HuH-7 (cell line): ENCODE measurements at regions not wholly inside any gene's neighbourhood (a gene's known extent, or its start where the extent isn't known, plus 50 kb on each side); places are given as distances from the start of the nearest gene placed in this dataset.

ENCODE experiments used
- DNase-seq: peaks from one replicate; pipeline ENCODE4 v3.0.0; 2011; ENCODE audit warnings: low spot score

DNA sequence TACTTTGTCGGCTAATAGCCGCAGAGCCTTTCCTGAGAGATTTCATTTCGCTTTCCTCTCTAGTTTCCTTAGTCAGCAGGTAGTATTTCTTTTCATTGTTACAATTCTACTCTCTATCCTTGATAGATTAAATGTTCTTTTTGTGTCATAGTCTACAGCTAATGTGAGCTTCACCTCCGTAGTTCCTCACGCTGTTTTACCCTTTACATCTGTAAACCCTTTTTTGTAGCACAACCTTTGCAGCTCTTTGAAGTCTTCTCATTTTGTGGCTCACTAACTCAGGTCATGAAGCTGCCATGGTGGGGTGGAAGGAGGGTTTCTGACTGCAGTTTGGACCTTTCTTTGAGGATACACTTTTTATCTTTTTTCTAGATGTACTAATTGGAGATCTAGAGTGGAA is 1008.8 kb upstream of the PABPC4L start:
- DNase-seq = no peak

GRCh38 chr4:135207531-135207930 is 1005.9 kb upstream of the PABPC4L start:
- DNase-seq = no peak

DNA sequence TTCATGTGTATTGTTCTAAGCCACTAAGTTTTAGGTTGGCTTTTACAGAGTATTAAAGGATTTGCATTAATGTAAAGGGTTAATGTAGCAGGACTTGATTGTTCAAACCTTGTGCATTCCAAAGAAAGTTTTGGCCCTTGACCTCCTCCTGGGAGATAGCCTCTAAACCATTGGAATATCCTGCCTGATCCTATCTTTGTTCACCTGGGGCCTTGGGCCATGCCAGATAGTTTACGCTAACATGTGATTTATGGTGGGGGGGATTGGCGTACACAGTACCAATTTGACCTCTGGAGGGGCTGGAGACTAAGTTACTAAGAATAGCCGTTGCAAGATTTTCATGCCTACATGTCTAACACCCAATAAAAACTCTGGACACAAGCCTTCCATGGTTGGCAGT is 1002.7 kb upstream of the PABPC4L start:
- no peak for DNase-seq

GRCh38 chr4:135201081-135201480 is 999.5 kb upstream of the PABPC4L start:
- no peak for DNase-seq

- no peak for DNase-seq
Measured at GRCh38 chr4:135197641-135198040, 996.1 kb upstream of the PABPC4L start.

DNA sequence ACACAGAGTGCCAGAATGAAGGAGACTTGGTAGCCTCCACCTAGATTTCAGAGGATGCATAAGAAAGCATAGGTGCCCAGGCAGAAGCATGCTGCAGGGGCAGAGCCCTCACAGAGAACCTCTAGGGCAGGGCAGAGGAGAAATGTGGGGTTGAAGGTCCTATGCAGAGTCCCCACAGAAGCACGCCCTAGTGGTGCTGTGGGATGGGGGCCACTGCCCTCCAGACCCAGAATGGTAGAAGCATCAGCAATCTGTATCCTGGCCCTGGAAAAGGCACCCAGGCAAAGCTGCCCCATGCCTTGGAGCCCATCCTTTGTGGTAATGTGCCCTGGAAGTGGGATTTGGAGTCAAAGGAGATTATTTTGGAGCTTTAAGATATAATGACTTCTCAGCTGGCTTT is 992.9 kb upstream of the PABPC4L start:
- no peak for DNase-seq

- DNase-seq = no peak
Measured at GRCh38 chr4:135192751-135193535, 991.4 kb upstream of the PABPC4L start.

- no peak for DNase-seq
Measured at GRCh38 chr4:135191596-135191995, 990.0 kb upstream of the PABPC4L start.

DNA sequence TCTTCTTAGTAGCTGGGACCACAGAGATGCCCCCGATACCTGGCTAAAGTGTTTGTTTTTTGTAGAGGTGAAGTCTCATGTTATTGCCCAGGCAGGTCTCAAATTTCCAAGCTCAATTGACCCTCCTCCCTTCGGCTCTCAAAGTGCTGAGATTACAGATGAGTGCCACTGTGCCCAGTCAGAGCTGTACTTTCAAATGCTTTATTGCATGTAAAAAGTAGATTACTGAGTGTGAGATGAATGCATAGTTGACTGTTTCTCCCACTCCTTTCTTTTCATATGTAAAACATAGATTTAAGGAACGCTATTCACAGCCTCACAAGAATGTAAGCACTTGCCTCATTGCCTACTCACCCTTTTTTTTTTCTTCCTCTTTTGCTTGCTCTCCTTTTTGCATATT is 984.4 kb upstream of the PABPC4L start:
- DNase-seq = no peak

GRCh38 chr4:135185256-135185655 is 983.7 kb upstream of the PABPC4L start:
- no peak for DNase-seq

GRCh38 chr4:135184715-135185114 is 983.1 kb upstream of the PABPC4L start:
- DNase-seq = no peak

DNA sequence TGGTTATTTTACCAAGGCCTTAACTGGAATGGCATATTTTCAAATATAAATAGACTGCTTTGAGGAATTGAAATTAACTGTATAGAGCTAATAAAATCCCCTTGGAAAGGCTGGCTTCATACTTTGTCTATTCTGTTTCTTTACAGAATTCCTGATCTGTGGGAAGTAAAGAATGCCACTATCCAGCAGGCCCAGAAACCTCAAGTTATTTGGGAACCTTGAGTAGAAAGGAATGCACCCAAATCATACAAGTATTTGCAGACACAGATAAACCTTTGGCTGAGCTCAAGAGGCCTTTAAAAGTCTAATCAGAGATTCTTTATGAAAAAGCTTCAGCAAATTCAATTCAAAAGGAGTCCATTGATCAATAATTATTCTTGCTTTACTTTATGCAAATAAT is 975.7 kb upstream of the PABPC4L start:
- DNase-seq = no peak

- no peak for DNase-seq
Measured at GRCh38 chr4:135166661-135167060, 965.1 kb upstream of the PABPC4L start.

- no peak for DNase-seq
Measured at GRCh38 chr4:135164601-135165000, 963.0 kb upstream of the PABPC4L start.

- no peak for DNase-seq
Measured at GRCh38 chr4:135144498-135144897, 942.9 kb upstream of the PABPC4L start.

DNA sequence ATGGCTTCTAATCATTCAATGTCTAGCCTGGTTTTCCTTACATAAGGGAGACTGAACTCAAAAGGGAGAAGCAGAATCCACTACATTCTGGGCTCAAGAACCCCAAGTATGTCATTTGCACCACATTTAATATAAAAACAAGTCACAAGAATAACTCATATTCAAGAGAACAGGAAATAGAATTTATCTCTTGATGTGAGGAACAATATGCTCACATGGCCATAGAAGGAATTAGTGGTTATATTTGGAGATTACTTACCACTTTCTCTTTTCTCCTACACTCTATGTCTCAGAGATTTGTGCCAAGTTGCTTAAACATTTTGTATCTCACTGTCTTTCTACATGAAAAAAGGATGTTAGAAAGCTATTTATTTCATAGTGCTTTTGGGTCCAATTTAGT is 922.6 kb upstream of the PABPC4L start:
- DNase-seq = no peak

- no peak for DNase-seq
Measured at GRCh38 chr4:135123632-135124031, 922.0 kb upstream of the PABPC4L start.

- peak; percentile 12 for DNase-seq
Measured at GRCh38 chr4:135122457-135122856, 920.9 kb upstream of the PABPC4L start.

- DNase-seq = no peak
Measured at GRCh38 chr4:135120195-135120594, 918.6 kb upstream of the PABPC4L start.

DNA sequence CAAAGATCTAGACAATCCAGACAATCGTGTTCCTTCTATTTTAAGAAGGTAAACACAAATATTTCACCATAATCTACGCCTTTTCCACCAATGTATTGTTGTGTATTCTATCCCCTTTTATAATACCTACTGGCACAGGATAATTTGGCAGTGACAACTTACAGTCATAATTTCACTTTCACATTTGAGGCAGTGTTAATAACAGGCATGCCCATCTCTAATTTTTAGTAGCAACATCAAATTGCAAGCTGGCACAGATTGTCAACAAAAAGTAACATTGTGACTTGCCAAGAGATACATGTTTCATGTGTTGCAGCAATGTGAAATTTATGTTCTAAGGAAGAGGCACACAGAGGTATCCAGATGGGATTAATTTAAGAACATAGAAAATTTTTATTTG is 912.5 kb upstream of the PABPC4L start:
- no peak for DNase-seq

DNA sequence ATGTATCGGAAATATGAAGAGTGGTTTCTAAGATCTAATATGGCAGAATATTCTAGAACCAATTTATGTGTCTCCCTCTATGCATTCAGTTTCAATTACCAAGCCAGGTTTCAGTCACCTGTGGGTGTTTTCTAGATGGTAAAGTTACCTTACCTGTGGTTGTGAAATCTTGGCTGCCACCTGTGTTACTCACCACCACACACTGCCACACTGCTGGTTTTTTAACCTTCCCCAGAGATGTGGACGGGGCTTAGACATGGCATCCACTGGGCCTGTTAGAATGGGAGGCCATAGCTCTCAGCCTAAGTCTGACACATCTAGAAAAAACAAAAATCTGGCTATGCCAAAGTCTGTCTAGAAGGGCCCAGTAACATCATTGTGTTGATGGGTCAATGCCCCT is 896.5 kb upstream of the PABPC4L start:
- no peak for DNase-seq

- DNase-seq = no peak
Measured at GRCh38 chr4:135073389-135073788, 871.8 kb upstream of the PABPC4L start.

- DNase-seq = no peak
Measured at GRCh38 chr4:135072553-135072952, 871.0 kb upstream of the PABPC4L start.

- no peak for DNase-seq
Measured at GRCh38 chr4:135065366-135065765, 863.8 kb upstream of the PABPC4L start.
